Spleen (tissue), 7 donors: ENCODE measurements at regions not wholly inside any gene's neighbourhood (a gene's known extent, or its start where the extent isn't known, plus 50 kb on each side); places are given as distances from the start of the nearest gene placed in this dataset.

Experiments
- CTCF ChIP-seq, 11 experiments: fragments of 200-600 bp in 7 of 11; fragments of 450-650 bp in 4 of 11; sonication (generic) in 4 of 11; IDR thresholded peaks in 8 of 11; conservative IDR thresholded peaks in 3 of 11; 1 replicate in 7 of 11; 2 replicates in 4 of 11; pipeline versions ENCODE4 v1.4.0 to v1.8.0; 2016 to 2021; ENCODE audit warnings: antibody characterized with exemption in 11 of 11, inconsistent platforms in 4 of 11, mild to moderate bottlenecking in 1 of 11
- POLR2AphosphoS5 ChIP-seq, 3 donors: sonication (generic); formaldehyde crosslinking; IDR thresholded peaks; one replicate each; pipeline ENCODE4 v1.5.1; 2017; ENCODE audit warnings: antibody characterized with exemption in 3 of 3
- donor health status: DM: no; HTN: no; CAD: no; lungs with moderate emphysema.
- donor health status: DM: no; HTN: no; CAD: no.
- donor health status: DM: no; HTN: no; CAD: no.

GRCh38 chr18:76142611-76143010 lies 352.4 kb downstream of the ZNF516 start:
- TF ChIP-seq CTCF (IDR thresholded peaks at IDR 0.05 in 8 of 11, conservative IDR thresholded peaks at IDR 0.05 in 3 of 11) (no peak), POLR2AphosphoS5 (IDR thresholded peaks at IDR 0.05) (no peak)
